IMR-90 (cell line): ENCODE measurements at regions not wholly inside any gene's neighbourhood (a gene's known extent, or its start where the extent isn't known, plus 50 kb on each side); places are given as distances from the start of the nearest gene placed in this dataset.
"Not testable (repeated sequence)": the region's sequence is repeated elsewhere in the genome, so short reads cannot be mapped to it uniquely, and the experiment has no call there.

Experiments
- ATAC-seq: fragments of 200-7000 bp; cut with Tn5 transposase; 2 replicates; pipeline ENCODE4 v1.9.1; 2020; ENCODE audit warnings: low read depth, mild to moderate bottlenecking, moderate library complexity
- BruUV-seq: library from RNA; stranded (reverse); fragments of 400-500 nt; replicated peaks from 2 replicates; lab custom pipeline; 2021; lab: Mats Ljungman, UMichigan
- CTCF ChIA-PET: fragments of 300-600 bp; formaldehyde crosslinking; extraction: SDS; loops from one replicate; lab custom pipeline; 2021; ENCODE audit warnings: antibody characterized with exemption; lab: Yijun Ruan, JAX
- POLR2A ChIA-PET: fragments of 300-600 bp; sonication (Branson Sonifier 250); formaldehyde crosslinking; loops from one replicate; lab custom pipeline; 2022; ENCODE audit warnings: antibody characterized with exemption; ENCODE audit not compliant: unreplicated experiment; lab: Charles Lee
- DNase-seq: peaks from one replicate; pipeline ENCODE4 v3.0.0; 2013
- H2AFZ ChIP-seq: replicated peaks from 2 replicates; pipeline ENCODE3; 2013; ENCODE audit warnings: low read length, mild to moderate bottlenecking; ENCODE audit not compliant: poor library complexity
- H2AK5ac ChIP-seq: 2 replicates; pipeline ENCODE4 v1.6.1; 2013; ENCODE audit warnings: low read depth, low read length, inconsistent platforms
- H2AK9ac ChIP-seq: replicated peaks from 2 replicates; pipeline ENCODE3; 2013; ENCODE audit warnings: mild to moderate bottlenecking, low read depth, low read length, moderate library complexity; ENCODE audit not compliant: poor library complexity
- H2BK120ac ChIP-seq: 2 replicates; pipeline ENCODE4 v1.6.1; 2013; ENCODE audit warnings: low read depth, low read length, inconsistent platforms
- H2BK15ac ChIP-seq: 3 replicates; pipeline ENCODE4 v1.6.1; 2013; ENCODE audit warnings: low read depth, low read length, inconsistent platforms
- H2BK20ac ChIP-seq: 2 replicates; pipeline ENCODE4 v1.6.1; 2013; ENCODE audit warnings: low read depth, mild to moderate bottlenecking, inconsistent platforms, low read length, moderate library complexity
- H2BK5ac ChIP-seq: 2 replicates; pipeline ENCODE4 v1.6.1; 2013; ENCODE audit warnings: mild to moderate bottlenecking, low read depth, low read length, inconsistent platforms; ENCODE audit not compliant: poor library complexity, severe bottlenecking
- H3K14ac ChIP-seq: replicated peaks from 2 replicates; pipeline ENCODE4 v1.6.1; 2013; ENCODE audit warnings: low read depth, low read length, inconsistent platforms
- H3K18ac ChIP-seq: 2 replicates; pipeline ENCODE4 v1.6.1; 2013; ENCODE audit warnings: low read depth, low read length, control low read depth
- H3K23ac ChIP-seq: 2 replicates; pipeline ENCODE4 v1.6.1; 2013; ENCODE audit warnings: low read depth, low read length, inconsistent platforms
- H3K27ac ChIP-seq: 2 replicates; pipeline ENCODE4 v1.5.1; 2013; ENCODE audit warnings: mild to moderate bottlenecking, control low read depth, low read length; ENCODE audit not compliant: insufficient read depth
- H3K27me3 ChIP-seq: 2 replicates; pipeline ENCODE4 v1.6.1; 2013; ENCODE audit warnings: low read length; ENCODE audit not compliant: control insufficient read depth, insufficient read depth
- H3K36me3 ChIP-seq: 2 replicates; pipeline ENCODE4 v1.6.1; 2013; ENCODE audit warnings: low read length, mixed read lengths; ENCODE audit not compliant: control insufficient read depth, insufficient read depth
- H3K4ac ChIP-seq: 2 replicates; pipeline ENCODE4 v1.6.1; 2013; ENCODE audit warnings: low read depth, low read length, inconsistent platforms
- H3K4me1 ChIP-seq: 2 replicates; pipeline ENCODE4 v1.6.1; 2013; ENCODE audit warnings: low read length, mixed read lengths; ENCODE audit not compliant: control insufficient read depth, insufficient read depth
- H3K4me2 ChIP-seq: 2 replicates; pipeline ENCODE4 v1.6.1; 2013; ENCODE audit warnings: low read depth, mild to moderate bottlenecking, control low read depth, low read length, moderate library complexity
- H3K4me3 ChIP-seq: 2 replicates; pipeline ENCODE4 v1.5.1; 2013; ENCODE audit warnings: low read depth, mild to moderate bottlenecking, control low read depth, low read length, moderate library complexity; ENCODE audit not compliant: insufficient read depth
- H3K56ac ChIP-seq: 2 replicates; pipeline ENCODE4 v1.6.1; 2013; ENCODE audit warnings: low read length, inconsistent platforms; ENCODE audit not compliant: insufficient read depth; ENCODE audit errors: extremely low read depth
- H3K79me1 ChIP-seq, 2 experiments: 2 replicates each; pipeline ENCODE4 v1.6.1; 2013; ENCODE audit warnings: low read length in 2 of 2, inconsistent platforms in 1 of 2, low read depth in 1 of 2
- H3K9ac ChIP-seq: 2 replicates; pipeline ENCODE4 v1.6.1; 2013; ENCODE audit warnings: low read depth, low read length, control low read depth
- H3K9me1 ChIP-seq: 2 replicates; pipeline ENCODE4 v1.6.1; 2013; ENCODE audit warnings: low read length, inconsistent platforms; ENCODE audit not compliant: insufficient read depth
- H3K9me3 ChIP-seq: 2 replicates; pipeline ENCODE4 v1.6.1; 2013; ENCODE audit warnings: low read length; ENCODE audit not compliant: control insufficient read depth, insufficient read depth
- H4K20me1 ChIP-seq: 2 replicates; pipeline ENCODE4 v1.6.1; 2013; ENCODE audit warnings: low read length, inconsistent platforms; ENCODE audit not compliant: insufficient read depth
- H4K5ac ChIP-seq: 2 replicates; pipeline ENCODE4 v1.6.1; 2013; ENCODE audit warnings: mild to moderate bottlenecking, low read depth, low read length, control low read depth
- H4K8ac ChIP-seq, 2 experiments: 2 replicates each; pipeline ENCODE4 v1.6.1; 2013; ENCODE audit warnings: low read depth in 2 of 2, low read length in 2 of 2, control low read depth in 1 of 2, inconsistent platforms in 1 of 2
- H4K91ac ChIP-seq: 2 replicates; pipeline ENCODE4 v1.6.1; 2013; ENCODE audit warnings: low read depth, low read length, inconsistent platforms; ENCODE audit not compliant: insufficient read depth
- WGBS, 2 experiments: methylation state at CpG; one replicate each; pipeline versions ENCODE4 v1.1.5 to v1.1.7; 2013; ENCODE audit warnings: missing lambda C conversion rate in 2 of 2; ENCODE audit not compliant: insufficient read length in 1 of 2; ENCODE audit errors: extremely low coverage in 2 of 2; 5-methylcytosine and 5-hydroxymethylcytosine counted together
- dilution Hi-C: fragments of 300-500 bp; cut with HindIII; formaldehyde crosslinking; loops from one replicate; pipeline ENCODE4 v1.14.3; 2018; ENCODE audit warnings: low sequenced_read_pairs; ENCODE audit not compliant: unreplicated experiment
- in situ Hi-C: fragments of 300-500 bp; cut with MboI; formaldehyde crosslinking; loops from 3 replicates; pipeline ENCODE4 v1.14.3; 2019; ENCODE audit warnings: low sequenced_read_pairs, inconsistent platforms, mixed read lengths
- intact Hi-C: fragments of 100-400 bp; cut with micrococcal nuclease; formaldehyde crosslinking; loops from 2 replicates; pipeline ENCODE4 v1.10.0; 2022

DNA sequence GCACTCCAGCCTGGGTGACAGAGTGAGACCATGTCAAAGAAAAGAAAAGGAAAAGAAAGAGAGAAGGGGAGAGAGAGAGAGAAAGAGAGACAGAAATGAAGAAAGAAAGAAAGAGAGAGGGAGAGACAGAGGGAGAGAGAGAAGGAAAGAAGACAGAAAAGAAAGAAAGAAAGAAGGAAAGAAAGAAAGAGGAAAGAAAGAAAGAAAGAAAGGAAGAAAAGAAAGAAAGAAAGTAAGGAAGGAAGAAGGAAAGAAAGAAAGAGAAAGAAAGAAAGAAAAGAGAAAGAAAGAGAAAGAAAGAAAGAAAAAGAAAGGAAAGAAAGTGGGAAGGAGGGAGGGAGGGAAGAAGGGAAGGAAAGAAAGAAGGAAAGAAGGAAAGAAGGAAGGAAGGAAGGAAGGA lies 88.9 kb downstream of the RPS15A start:
- H4K20me1 ChIP-seq, intact Hi-C loops, H2AK9ac ChIP-seq, H3K79me1 ChIP-seq, in situ Hi-C loops, H3K14ac ChIP-seq, H3K23ac ChIP-seq, H2AK5ac ChIP-seq, H3K27ac ChIP-seq, H4K8ac ChIP-seq, H3K4ac ChIP-seq, H4K91ac ChIP-seq, BruUV-seq, ATAC-seq, H2BK120ac ChIP-seq, POLR2A ChIA-PET, dilution Hi-C loops, H3K27me3 ChIP-seq, H3K56ac ChIP-seq, H2AFZ ChIP-seq, H4K5ac ChIP-seq, CTCF ChIA-PET, H3K36me3 ChIP-seq, DNase-seq, H3K4me3 ChIP-seq, H3K9me3 ChIP-seq, H2BK15ac ChIP-seq, H2BK5ac ChIP-seq, H3K4me2 ChIP-seq, H3K18ac ChIP-seq, H3K9me1 ChIP-seq, H3K4me1 ChIP-seq, H3K9ac ChIP-seq, H2BK20ac ChIP-seq: not testable (repeated sequence)

DNA sequence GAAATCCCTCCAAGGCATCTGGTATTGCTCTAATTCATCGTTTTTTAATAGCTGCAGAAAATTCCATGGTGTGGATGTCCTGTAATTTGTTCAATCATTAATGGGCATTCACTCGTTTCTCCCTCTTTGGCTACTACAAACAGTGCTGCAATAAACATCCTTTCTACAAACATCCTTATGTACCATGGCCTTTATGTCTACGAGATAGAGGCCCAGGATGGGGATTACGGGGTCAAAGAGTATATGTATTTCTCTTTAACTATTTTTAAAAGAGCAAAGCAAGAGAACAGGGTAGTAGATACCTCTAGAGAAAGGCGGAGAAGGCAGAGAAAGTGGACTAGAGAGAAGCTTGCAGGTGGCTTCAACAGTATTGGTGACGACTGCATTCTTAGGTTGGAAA lies 94.1 kb downstream of the RPS15A start:
- H2AFZ ChIP-seq, H4K20me1 ChIP-seq, H4K5ac ChIP-seq, DNase-seq, H4K8ac ChIP-seq, H3K36me3 ChIP-seq, in situ Hi-C loops, CTCF ChIA-PET, H3K56ac ChIP-seq, H3K9me3 ChIP-seq, H3K27ac ChIP-seq, H2BK120ac ChIP-seq, H3K79me1 ChIP-seq, H2BK5ac ChIP-seq, H2BK15ac ChIP-seq, H3K14ac ChIP-seq, ATAC-seq, POLR2A ChIA-PET, dilution Hi-C loops, H2AK5ac ChIP-seq, intact Hi-C loops, H2AK9ac ChIP-seq, H3K4ac ChIP-seq, H3K23ac ChIP-seq, H3K9ac ChIP-seq, H3K27me3 ChIP-seq, H3K9me1 ChIP-seq, H3K4me2 ChIP-seq, H2BK20ac ChIP-seq, H3K4me1 ChIP-seq, H4K91ac ChIP-seq, H3K18ac ChIP-seq, BruUV-seq, H3K4me3 ChIP-seq: not testable (repeated sequence)
- no CpG with 5 or more reads among the region's 6 CpGs for WGBS, 2 experiments
